IMR-90 (cell line): ENCODE measurements at regions not wholly inside any gene's neighbourhood (a gene's known extent, or its start where the extent isn't known, plus 50 kb on each side); places are given as distances from the start of the nearest gene placed in this dataset.

Experiments
- ATAC-seq: fragments of 200-7000 bp; cut with Tn5 transposase; 2 replicates; pipeline ENCODE4 v1.9.1; 2020; ENCODE audit warnings: low read depth, mild to moderate bottlenecking, moderate library complexity
- BruUV-seq: library from RNA; stranded (reverse); fragments of 400-500 nt; replicated peaks from 2 replicates; lab custom pipeline; 2021; lab: Mats Ljungman, UMichigan
- CTCF ChIA-PET: fragments of 300-600 bp; formaldehyde crosslinking; extraction: SDS; loops from one replicate; lab custom pipeline; 2021; ENCODE audit warnings: antibody characterized with exemption; lab: Yijun Ruan, JAX
- POLR2A ChIA-PET: fragments of 300-600 bp; sonication (Branson Sonifier 250); formaldehyde crosslinking; loops from one replicate; lab custom pipeline; 2022; ENCODE audit warnings: antibody characterized with exemption; ENCODE audit not compliant: unreplicated experiment; lab: Charles Lee
- DNase-seq: peaks from one replicate; pipeline ENCODE4 v3.0.0; 2013
- H2AFZ ChIP-seq: replicated peaks from 2 replicates; pipeline ENCODE3; 2013; ENCODE audit warnings: low read length, mild to moderate bottlenecking; ENCODE audit not compliant: poor library complexity
- H2AK5ac ChIP-seq: 2 replicates; pipeline ENCODE4 v1.6.1; 2013; ENCODE audit warnings: low read depth, low read length, inconsistent platforms
- H2AK9ac ChIP-seq: replicated peaks from 2 replicates; pipeline ENCODE3; 2013; ENCODE audit warnings: mild to moderate bottlenecking, low read depth, low read length, moderate library complexity; ENCODE audit not compliant: poor library complexity
- H2BK120ac ChIP-seq: 2 replicates; pipeline ENCODE4 v1.6.1; 2013; ENCODE audit warnings: low read depth, low read length, inconsistent platforms
- H2BK15ac ChIP-seq: 3 replicates; pipeline ENCODE4 v1.6.1; 2013; ENCODE audit warnings: low read depth, low read length, inconsistent platforms
- H2BK20ac ChIP-seq: 2 replicates; pipeline ENCODE4 v1.6.1; 2013; ENCODE audit warnings: low read depth, mild to moderate bottlenecking, inconsistent platforms, low read length, moderate library complexity
- H2BK5ac ChIP-seq: 2 replicates; pipeline ENCODE4 v1.6.1; 2013; ENCODE audit warnings: mild to moderate bottlenecking, low read depth, low read length, inconsistent platforms; ENCODE audit not compliant: poor library complexity, severe bottlenecking
- H3K14ac ChIP-seq: replicated peaks from 2 replicates; pipeline ENCODE4 v1.6.1; 2013; ENCODE audit warnings: low read depth, low read length, inconsistent platforms
- H3K18ac ChIP-seq: 2 replicates; pipeline ENCODE4 v1.6.1; 2013; ENCODE audit warnings: low read depth, low read length, control low read depth
- H3K23ac ChIP-seq: 2 replicates; pipeline ENCODE4 v1.6.1; 2013; ENCODE audit warnings: low read depth, low read length, inconsistent platforms
- H3K27ac ChIP-seq: 2 replicates; pipeline ENCODE4 v1.5.1; 2013; ENCODE audit warnings: mild to moderate bottlenecking, control low read depth, low read length; ENCODE audit not compliant: insufficient read depth
- H3K27me3 ChIP-seq: 2 replicates; pipeline ENCODE4 v1.6.1; 2013; ENCODE audit warnings: low read length; ENCODE audit not compliant: control insufficient read depth, insufficient read depth
- H3K36me3 ChIP-seq: 2 replicates; pipeline ENCODE4 v1.6.1; 2013; ENCODE audit warnings: low read length, mixed read lengths; ENCODE audit not compliant: control insufficient read depth, insufficient read depth
- H3K4ac ChIP-seq: 2 replicates; pipeline ENCODE4 v1.6.1; 2013; ENCODE audit warnings: low read depth, low read length, inconsistent platforms
- H3K4me1 ChIP-seq: 2 replicates; pipeline ENCODE4 v1.6.1; 2013; ENCODE audit warnings: low read length, mixed read lengths; ENCODE audit not compliant: control insufficient read depth, insufficient read depth
- H3K4me2 ChIP-seq: 2 replicates; pipeline ENCODE4 v1.6.1; 2013; ENCODE audit warnings: low read depth, mild to moderate bottlenecking, control low read depth, low read length, moderate library complexity
- H3K4me3 ChIP-seq: 2 replicates; pipeline ENCODE4 v1.5.1; 2013; ENCODE audit warnings: low read depth, mild to moderate bottlenecking, control low read depth, low read length, moderate library complexity; ENCODE audit not compliant: insufficient read depth
- H3K56ac ChIP-seq: 2 replicates; pipeline ENCODE4 v1.6.1; 2013; ENCODE audit warnings: low read length, inconsistent platforms; ENCODE audit not compliant: insufficient read depth; ENCODE audit errors: extremely low read depth
- H3K79me1 ChIP-seq, 2 experiments: 2 replicates each; pipeline ENCODE4 v1.6.1; 2013; ENCODE audit warnings: low read length in 2 of 2, inconsistent platforms in 1 of 2, low read depth in 1 of 2
- H3K9ac ChIP-seq: 2 replicates; pipeline ENCODE4 v1.6.1; 2013; ENCODE audit warnings: low read depth, low read length, control low read depth
- H3K9me1 ChIP-seq: 2 replicates; pipeline ENCODE4 v1.6.1; 2013; ENCODE audit warnings: low read length, inconsistent platforms; ENCODE audit not compliant: insufficient read depth
- H3K9me3 ChIP-seq: 2 replicates; pipeline ENCODE4 v1.6.1; 2013; ENCODE audit warnings: low read length; ENCODE audit not compliant: control insufficient read depth, insufficient read depth
- H4K20me1 ChIP-seq: 2 replicates; pipeline ENCODE4 v1.6.1; 2013; ENCODE audit warnings: low read length, inconsistent platforms; ENCODE audit not compliant: insufficient read depth
- H4K5ac ChIP-seq: 2 replicates; pipeline ENCODE4 v1.6.1; 2013; ENCODE audit warnings: mild to moderate bottlenecking, low read depth, low read length, control low read depth
- H4K8ac ChIP-seq, 2 experiments: 2 replicates each; pipeline ENCODE4 v1.6.1; 2013; ENCODE audit warnings: low read depth in 2 of 2, low read length in 2 of 2, control low read depth in 1 of 2, inconsistent platforms in 1 of 2
- H4K91ac ChIP-seq: 2 replicates; pipeline ENCODE4 v1.6.1; 2013; ENCODE audit warnings: low read depth, low read length, inconsistent platforms; ENCODE audit not compliant: insufficient read depth
- CEBPB ChIP-seq: IDR thresholded peaks from 2 replicates; pipeline ENCODE4 v1.6.1; 2012; ENCODE audit warnings: low read depth, low read length, improper control_type of control experiment
- POLR2A ChIP-seq: IDR thresholded peaks from 2 replicates; pipeline ENCODE4 v1.6.1; 2012; ENCODE audit warnings: mild to moderate bottlenecking, low read depth, low read length
- WGBS, 2 experiments: methylation state at CpG; one replicate each; pipeline versions ENCODE4 v1.1.5 to v1.1.7; 2013; ENCODE audit warnings: missing lambda C conversion rate in 2 of 2; ENCODE audit not compliant: insufficient read length in 1 of 2; ENCODE audit errors: extremely low coverage in 2 of 2; 5-methylcytosine and 5-hydroxymethylcytosine counted together
- dilution Hi-C: fragments of 300-500 bp; cut with HindIII; formaldehyde crosslinking; loops from one replicate; pipeline ENCODE4 v1.14.3; 2018; ENCODE audit warnings: low sequenced_read_pairs; ENCODE audit not compliant: unreplicated experiment
- in situ Hi-C: fragments of 300-500 bp; cut with MboI; formaldehyde crosslinking; loops from 3 replicates; pipeline ENCODE4 v1.14.3; 2019; ENCODE audit warnings: low sequenced_read_pairs, inconsistent platforms, mixed read lengths
- intact Hi-C: fragments of 100-400 bp; cut with micrococcal nuclease; formaldehyde crosslinking; loops from 2 replicates; pipeline ENCODE4 v1.10.0; 2022
- TF ChIP-seq, protein P1 (sequence below): fragments of 150-350 bp; IDR thresholded peaks from 2 replicates; pipeline ENCODE4 v1.6.1; 2016; ENCODE audit warnings: low read depth, mild to moderate bottlenecking, low read length, moderate library complexity, borderline replicate concordance

DNA sequence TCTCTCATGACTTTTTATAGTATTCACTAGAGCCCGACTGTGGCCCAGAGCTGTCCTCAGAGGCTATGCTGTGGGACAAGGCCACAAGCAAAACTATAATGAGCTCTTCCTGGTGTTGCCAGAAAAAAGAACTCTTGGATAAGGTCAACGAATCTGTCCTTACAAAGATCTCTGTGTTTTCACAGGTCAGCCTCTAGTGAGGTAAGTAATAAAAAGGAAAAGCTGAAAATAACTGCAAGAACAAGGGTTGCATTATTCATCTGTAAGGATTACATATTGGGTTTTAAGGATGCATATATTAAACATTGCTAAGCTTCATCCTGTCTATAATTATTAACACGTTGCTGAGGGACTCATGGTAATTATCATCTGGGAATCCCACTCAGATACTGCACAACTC is 62.8 kb upstream of the ATL2 start:
- Histone ChIP-seq H3K4me1 (0 out of 2 replicates have a peak, but pooled peaks cover 4% of the 10 kb centered on the region), H3K27ac (no peak overlapping the region), H3K9me1 (no peaks in the 10 kb centered on the region), H3K27me3 (peaks cover 62% of the 10 kb centered on the region), H2BK15ac (no peak overlapping the region), H2BK120ac (no peak overlapping the region), H2AK9ac (no peak overlapping the region), H3K4ac (no peak overlapping the region), H4K8ac (no peak overlapping the region), H3K14ac (no peak overlapping the region), H4K20me1 (no peaks in the 10 kb centered on the region), H4K91ac (no peak overlapping the region), H2AK5ac (no peak overlapping the region), H3K4me3 (no peak overlapping the region), H2BK5ac (no peak overlapping the region), H3K4me2 (no peak overlapping the region), H2AFZ (no peak overlapping the region), H3K79me1 (no peaks in the 10 kb centered on the region), H3K36me3 (no peaks in the 10 kb centered on the region), H3K9ac (no peak overlapping the region), H4K5ac (no peak overlapping the region), H3K18ac (no peak overlapping the region), H3K9me3 (no peaks in the 10 kb centered on the region), H2BK20ac (no peak overlapping the region), H3K56ac (no peak overlapping the region), H3K23ac (no peak overlapping the region)
- ChIA-PET POLR2A (interaction anchor here (0.6 kb wide), 1 partner anchor 20 kb away, joined by 5 read pairs; no protein-coding TSS in a partner anchor), CTCF (no interaction called here)
- BruUV-seq, result no TSS peak
- in situ Hi-C loops (no loop called here), intact Hi-C loops (no loop called here), dilution Hi-C loops (no loop called here)
- no CpG with 5 or more reads among the region's 3 CpGs for WGBS, 2 experiments
- ATAC-seq (no peak), DNase-seq (no peak)
- TF ChIP-seq, protein P1, sequence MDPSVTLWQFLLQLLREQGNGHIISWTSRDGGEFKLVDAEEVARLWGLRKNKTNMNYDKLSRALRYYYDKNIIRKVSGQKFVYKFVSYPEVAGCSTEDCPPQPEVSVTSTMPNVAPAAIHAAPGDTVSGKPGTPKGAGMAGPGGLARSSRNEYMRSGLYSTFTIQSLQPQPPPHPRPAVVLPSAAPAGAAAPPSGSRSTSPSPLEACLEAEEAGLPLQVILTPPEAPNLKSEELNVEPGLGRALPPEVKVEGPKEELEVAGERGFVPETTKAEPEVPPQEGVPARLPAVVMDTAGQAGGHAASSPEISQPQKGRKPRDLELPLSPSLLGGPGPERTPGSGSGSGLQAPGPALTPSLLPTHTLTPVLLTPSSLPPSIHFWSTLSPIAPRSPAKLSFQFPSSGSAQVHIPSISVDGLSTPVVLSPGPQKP, result no peak
- TF ChIP-seq POLR2A (no peak), CEBPB (no peak)
